ENCODE measurements at regions not wholly inside any gene's neighbourhood (a gene's known extent, or its start where the extent isn't known, plus 50 kb on each side); places are given as distances from the start of the nearest gene placed in this dataset.
A peak's percentile ranks its signal among the peaks of the same experiment; 100 is the strongest.

DNA sequence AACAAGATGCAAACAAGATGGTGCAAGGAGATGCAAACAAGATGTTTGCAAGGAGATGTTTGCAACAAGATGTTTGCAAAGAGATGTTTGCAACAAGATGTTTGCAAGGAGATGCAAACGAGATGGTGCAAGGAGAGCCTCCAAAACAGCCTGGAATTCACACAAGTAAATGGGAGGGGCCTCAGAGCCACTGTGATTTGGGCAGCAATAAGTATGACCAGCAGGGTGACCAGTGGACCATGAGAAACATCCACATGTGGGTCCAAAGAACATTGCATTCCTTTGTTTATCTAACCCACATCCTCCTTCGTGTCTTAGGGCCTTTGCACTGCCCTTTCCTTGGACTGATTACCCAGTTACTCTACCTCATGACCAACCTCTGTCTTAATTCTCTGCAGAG, 162.9 kb downstream of the PLPP3 start:
- Histone ChIP-seq H3K4me3 (no peak overlapping the region), H3K27ac (peak overlapping the region in 1 of 3 donors; percentile 96), H3K4me1 (peaks cover 0 to 35% (median 17%) of the 10 kb centered on the region in 4 donors), H3K27me3 (no peaks in the 10 kb centered on the region), H3K9me3 (no peaks in the 10 kb centered on the region), H3K36me3 (no peaks in the 10 kb centered on the region)
- 0% methylated on average over 1 of the region's 2 CpGs for WGBS (ENCODE audit: insufficient coverage, low coverage, low lambda C conversion rate, missing lambda C conversion rate)
- ATAC-seq, result peak; percentile 1 to 24 (median 2)
- no peak for TF ChIP-seq POLR2A (IDR thresholded peaks at IDR 0.05)
- TF ChIP-seq, protein P1, sequence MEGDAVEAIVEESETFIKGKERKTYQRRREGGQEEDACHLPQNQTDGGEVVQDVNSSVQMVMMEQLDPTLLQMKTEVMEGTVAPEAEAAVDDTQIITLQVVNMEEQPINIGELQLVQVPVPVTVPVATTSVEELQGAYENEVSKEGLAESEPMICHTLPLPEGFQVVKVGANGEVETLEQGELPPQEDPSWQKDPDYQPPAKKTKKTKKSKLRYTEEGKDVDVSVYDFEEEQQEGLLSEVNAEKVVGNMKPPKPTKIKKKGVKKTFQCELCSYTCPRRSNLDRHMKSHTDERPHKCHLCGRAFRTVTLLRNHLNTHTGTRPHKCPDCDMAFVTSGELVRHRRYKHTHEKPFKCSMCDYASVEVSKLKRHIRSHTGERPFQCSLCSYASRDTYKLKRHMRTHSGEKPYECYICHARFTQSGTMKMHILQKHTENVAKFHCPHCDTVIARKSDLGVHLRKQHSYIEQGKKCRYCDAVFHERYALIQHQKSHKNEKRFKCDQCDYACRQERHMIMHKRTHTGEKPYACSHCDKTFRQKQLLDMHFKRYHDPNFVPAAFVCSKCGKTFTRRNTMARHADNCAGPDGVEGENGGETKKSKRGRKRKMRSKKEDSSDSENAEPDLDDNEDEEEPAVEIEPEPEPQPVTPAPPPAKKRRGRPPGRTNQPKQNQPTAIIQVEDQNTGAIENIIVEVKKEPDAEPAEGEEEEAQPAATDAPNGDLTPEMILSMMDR (IDR thresholded peaks at IDR 0.05), result peak in 3 of 4 donors; percentile 6 to 41 (median 36)
- DNase-seq, result no peak
- intact Hi-C loops (cut with DNase I), result loop anchor here in 1 of 2 donors (5.0 kb wide), 1 partner anchor 36 kb away; no protein-coding TSS in a partner anchor

DNA sequence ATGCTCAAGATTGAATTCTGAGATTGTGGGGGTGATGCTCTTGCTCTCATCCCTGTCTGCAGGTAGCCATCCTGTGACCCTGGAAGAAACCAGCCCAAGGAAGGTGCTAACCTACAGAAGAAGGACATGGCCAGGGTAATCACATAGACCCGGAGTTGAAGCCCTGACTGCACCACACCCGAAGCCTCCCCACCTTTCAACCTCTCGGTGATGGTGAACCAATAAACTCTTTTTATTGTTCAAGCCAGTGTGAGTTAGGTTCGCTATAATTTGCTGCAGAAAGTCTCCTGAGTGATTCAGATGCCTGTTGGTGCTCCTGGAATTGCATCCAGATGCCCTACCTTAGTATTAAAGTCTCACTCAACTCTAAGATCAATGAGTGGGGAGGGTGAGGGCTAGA, 163.6 kb downstream of the PLPP3 start:
- Histone ChIP-seq H3K4me1 (peaks cover 0 to 42% (median 20%) of the 10 kb centered on the region in 4 donors), H3K4me3 (peak overlapping the region in 1 of 3 donors; percentile 27), H3K36me3 (no peaks in the 10 kb centered on the region), H3K9me3 (no peaks in the 10 kb centered on the region), H3K27me3 (no peaks in the 10 kb centered on the region), H3K27ac (peak overlapping the region; percentile 89 to 96 (median 90))
- WGBS (ENCODE audit: insufficient coverage, low coverage, low lambda C conversion rate, missing lambda C conversion rate), result 70% methylated on average over 4 of the region's 4 CpGs
- intact Hi-C loops (cut with DNase I), result loop anchor here in 1 of 2 donors (5.0 kb wide), 1 partner anchor 37 kb away; no protein-coding TSS in a partner anchor
- DNase-seq, result no peak
- TF ChIP-seq, protein P1 (IDR thresholded peaks at IDR 0.05), result no peak
- TF ChIP-seq POLR2A (IDR thresholded peaks at IDR 0.05), result no peak
- no peak for ATAC-seq

DNA sequence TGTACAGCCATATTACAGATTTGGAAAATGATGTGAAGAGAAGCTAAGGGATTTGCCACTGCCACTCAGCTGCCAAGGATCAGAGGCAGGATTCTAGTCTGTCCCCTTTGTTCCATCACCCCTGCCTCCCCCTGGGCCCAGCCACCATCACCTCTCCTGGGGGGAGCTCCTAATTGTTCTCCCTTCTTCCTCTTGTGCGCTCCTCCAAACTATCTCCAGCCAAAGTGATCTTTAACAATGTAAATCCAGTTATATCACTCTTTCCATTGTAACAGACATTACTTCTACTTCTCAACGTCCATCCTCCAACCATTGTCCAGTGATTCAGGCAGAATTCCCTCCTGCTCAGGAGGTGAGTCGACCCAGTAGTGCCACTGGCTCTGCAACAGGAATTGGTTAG, 164.1 kb downstream of the PLPP3 start:
- Histone ChIP-seq H3K27me3 (no peaks in the 10 kb centered on the region), H3K4me3 (peak overlapping the region in 2 of 3 donors; percentile 19 to 27), H3K36me3 (no peaks in the 10 kb centered on the region), H3K27ac (peak overlapping the region; percentile 89 to 96 (median 90)), H3K9me3 (no peaks in the 10 kb centered on the region), H3K4me1 (peaks cover 0 to 45% (median 21%) of the 10 kb centered on the region in 4 donors)
- ATAC-seq, result no peak
- intact Hi-C loops (cut with DNase I), result loop anchor here in 1 of 2 donors (5.0 kb wide), 1 partner anchor 37 kb away; no protein-coding TSS in a partner anchor
- DNase-seq, result no peak
- WGBS (ENCODE audit: insufficient coverage, low coverage, low lambda C conversion rate, missing lambda C conversion rate), result 56% methylated on average over 3 of the region's 3 CpGs
- TF ChIP-seq, protein P1 (IDR thresholded peaks at IDR 0.05), result no peak
- no peak for TF ChIP-seq POLR2A (IDR thresholded peaks at IDR 0.05)

DNA sequence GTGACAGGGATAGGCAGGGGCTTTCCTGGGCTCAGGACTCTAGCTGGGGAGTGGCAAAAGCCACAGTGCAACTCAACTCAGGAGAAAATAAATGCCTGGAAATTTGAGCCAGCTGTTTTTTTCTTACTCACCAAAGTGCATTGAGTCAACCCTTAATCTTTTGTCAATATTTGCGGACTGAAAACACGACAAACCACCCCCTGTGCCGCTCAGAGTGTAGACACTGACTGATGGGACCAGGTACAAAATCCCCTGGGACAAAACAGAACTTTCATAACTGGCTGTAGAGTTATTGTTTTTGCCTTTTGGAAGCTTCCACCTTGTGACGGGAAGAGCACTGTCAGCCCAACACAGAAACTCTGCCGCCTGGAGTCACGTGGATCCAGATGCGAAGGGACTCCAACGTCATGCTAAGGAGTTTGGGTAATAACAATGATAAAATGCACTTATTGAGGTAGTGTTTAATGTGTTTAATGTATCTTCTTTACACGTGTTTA, 164.6 kb downstream of the PLPP3 start:
- Histone ChIP-seq H3K9me3 (no peaks in the 10 kb centered on the region), H3K27ac (peak overlapping the region; percentile 89 to 96 (median 90)), H3K36me3 (no peaks in the 10 kb centered on the region), H3K4me3 (peak overlapping the region in 2 of 3 donors; percentile 19 to 27), H3K27me3 (no peaks in the 10 kb centered on the region), H3K4me1 (peaks cover 0 to 45% (median 21%) of the 10 kb centered on the region in 4 donors)
- 26% methylated on average over 9 of the region's 9 CpGs for WGBS (ENCODE audit: insufficient coverage, low coverage, low lambda C conversion rate, missing lambda C conversion rate)
- intact Hi-C loops (cut with DNase I), result loop anchor here in 1 of 2 donors (5.0 kb wide), 1 partner anchor 38 kb away; no protein-coding TSS in a partner anchor
- DNase-seq, result peak; percentile 58 to 84 (median 69)
- ATAC-seq, result peak; percentile 64 to 84 (median 75)
- TF ChIP-seq, protein P1 (IDR thresholded peaks at IDR 0.05), result no peak
- no peak for TF ChIP-seq POLR2A (IDR thresholded peaks at IDR 0.05)
